HG02840 (cell line): ENCODE measurements at regions not wholly inside any gene's neighbourhood (a gene's known extent, or its start where the extent isn't known, plus 50 kb on each side); places are given as distances from the start of the nearest gene placed in this dataset.

ENCODE experiments used
- ATAC-seq: cut with Tn5 transposase; IDR thresholded peaks from one replicate; pipeline ENCODE4 v1.9.1; 2021; ENCODE audit warnings: mild to moderate bottlenecking, moderate library complexity, moderate number of reproducible peaks; ENCODE audit not compliant: unreplicated experiment, low FRiP score

DNA sequence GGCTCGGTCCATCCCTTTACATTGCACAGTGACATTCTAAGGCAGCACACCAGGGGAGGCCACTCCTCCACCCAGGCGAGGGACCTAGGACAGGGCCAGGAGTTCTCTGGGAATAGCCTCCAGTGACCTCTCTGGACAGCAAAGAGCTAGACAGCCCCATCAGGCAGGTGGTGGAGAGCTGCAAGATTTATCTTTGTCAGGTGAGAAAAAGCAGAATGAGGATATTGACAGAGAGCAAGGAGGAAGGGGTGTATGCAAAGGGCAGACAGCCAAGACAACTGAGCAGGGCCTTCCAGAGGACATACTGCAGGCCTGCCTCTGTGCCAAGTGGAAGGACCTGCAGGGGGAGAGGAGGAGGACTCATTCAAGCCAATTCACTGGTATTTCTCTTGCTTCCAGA, 112.4 kb upstream of the MAX start:
- no peak for ATAC-seq

DNA sequence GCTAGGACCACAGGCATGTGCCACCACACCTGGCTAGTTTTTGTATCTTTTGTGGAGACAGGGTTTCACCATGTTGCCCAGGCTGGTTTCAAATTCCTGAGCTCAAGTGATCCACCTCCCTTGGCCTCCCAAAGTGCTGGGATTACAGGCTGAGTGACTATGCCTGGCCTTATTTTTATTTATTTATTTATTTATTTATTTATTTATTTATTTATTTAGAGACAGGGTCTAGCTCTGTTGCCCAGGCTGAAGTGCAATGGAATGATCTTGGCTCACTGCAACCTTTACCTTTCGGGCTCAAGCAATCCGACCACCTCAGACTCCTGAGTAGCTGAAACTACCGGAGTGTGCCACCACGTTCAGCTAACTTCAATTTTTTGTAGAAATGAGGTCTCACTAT, 117.0 kb upstream of the MAX start:
- no peak for ATAC-seq

DNA sequence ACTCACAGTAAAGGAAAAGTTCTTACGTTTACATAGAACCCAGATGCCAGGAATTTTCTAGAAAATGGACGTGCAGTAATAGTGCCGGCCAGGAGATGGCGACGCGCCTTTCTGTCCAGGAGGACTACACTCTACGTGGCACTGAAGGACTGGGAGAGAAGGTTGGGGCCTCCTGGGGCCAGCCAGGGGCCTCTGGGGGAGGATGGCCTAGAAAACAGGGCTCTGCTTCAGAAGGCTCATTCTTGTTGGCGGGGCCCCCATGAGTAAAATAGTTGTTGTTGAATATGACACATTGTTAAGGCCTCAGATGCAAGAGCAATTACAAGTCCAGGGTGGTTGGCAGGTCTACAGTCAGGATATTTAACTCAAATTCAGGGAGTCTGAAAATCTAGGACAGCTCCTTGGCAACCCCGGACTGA, 120.1 kb upstream of the MAX start:
- no peak for ATAC-seq

DNA sequence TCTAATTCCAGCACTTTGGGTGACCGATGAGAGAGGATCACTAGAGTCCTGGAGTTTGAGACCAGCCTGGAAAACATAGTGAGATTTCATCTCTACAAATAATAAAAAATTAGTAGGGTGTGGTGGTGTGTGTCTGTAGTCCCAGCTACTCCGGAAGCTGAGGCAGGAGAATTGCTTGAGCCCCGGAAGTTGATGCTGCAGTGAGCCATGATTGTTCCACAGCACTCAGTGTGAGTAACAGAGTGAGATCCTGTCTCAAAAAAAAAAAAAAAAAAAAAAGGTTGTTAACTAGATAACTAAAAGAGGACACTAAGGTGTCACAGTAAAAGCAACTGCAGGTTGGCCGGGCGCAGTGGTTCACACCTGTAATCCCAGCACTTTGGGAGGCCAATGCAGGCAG, 121.3 kb upstream of the MAX start:
- no peak for ATAC-seq

DNA sequence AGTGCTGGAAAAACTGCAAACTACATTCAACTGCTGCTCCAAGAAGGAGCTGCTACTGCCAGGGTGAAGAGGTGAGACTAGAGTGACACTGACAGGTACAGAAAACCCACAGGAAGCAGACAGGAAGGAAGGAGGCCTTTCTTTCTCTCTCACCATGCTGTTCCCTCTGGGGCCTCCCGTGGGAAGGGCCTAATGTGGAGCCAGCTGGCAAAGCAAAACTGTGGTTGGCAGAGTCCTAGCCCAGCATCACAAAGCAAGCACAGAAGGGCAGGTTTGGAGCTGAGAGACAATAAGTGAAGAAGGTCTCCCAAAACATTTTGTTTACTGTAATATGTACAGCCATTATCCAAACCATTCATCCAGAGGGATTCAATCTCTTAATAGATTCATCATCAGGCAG, 122.5 kb upstream of the MAX start:
- no peak for ATAC-seq

DNA sequence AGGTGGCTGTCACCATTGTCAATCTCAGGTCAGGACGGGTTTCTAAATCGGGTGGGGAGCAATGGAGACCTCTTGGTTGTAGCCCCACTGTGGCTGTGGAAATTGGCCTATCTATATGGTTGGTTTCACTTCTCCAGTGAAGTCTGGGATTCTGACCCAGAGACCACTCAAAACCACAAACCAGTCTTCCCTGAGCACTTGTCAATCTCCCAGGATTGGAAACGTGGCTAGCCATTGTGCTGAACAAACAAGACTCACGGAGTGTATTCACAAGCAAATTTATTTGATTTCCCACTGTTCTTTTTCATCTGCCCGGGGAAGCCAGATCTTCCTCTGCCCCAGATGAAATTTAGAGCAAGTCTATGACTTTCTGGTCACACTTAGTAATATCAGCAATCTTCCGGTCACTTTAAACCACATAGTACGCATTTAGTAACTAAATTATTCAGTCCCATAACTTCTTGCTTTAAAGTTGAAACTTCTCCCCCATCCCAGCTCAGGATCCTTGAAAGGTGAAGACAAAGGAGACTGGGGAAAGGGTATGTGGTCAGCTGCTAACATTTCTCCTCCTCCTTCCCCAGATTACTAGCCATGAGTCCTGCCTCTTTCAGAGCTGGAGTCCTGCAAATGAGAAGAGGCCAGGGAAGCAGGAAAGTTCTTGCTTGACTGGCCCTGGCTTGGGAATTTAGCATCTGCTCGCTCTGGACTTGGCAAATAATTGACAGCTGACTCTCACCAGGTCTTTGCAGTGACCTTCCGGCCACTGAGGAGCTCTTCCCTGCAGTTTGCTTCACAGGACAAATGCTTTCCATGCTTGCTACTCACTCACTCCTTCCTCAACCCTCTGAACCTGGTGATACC, 123.2 kb upstream of the MAX start:
- no peak for ATAC-seq

DNA sequence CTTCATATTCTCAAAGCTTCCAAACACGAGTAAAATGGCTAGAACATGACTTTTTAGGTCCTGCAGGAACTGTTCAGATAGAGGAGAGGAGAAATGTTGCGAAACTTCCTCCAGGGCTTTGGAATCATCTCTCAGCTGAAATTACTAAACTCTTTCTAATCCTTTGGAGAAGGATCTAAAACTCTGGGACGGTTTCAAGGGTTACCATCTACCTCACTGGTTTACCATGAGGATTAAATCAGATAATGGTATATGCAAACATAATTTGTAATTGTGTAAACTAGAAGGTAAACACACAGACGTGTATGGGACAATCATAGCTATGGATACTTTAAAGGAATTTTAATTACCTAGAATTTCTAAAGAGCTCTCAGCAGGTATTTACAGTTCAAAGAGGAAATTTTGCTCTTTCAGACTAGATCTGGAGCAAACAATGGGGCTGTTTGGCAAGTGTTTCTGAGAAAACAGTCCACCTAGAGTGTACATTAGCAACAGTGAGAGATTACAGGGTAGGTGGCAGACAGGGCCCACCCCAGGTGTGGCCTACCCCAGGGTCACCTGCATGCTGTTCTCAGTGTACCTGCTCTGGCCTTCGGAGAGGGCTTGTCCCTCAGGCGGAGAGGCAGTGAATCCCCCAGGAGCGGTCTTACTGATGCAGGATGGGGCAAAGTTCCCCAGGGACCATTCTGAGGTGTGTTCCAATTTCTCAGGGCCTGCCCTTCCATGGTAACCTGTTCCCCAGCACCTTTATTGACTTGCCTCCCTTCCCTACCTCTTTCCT, 124.7 kb upstream of the MAX start:
- ATAC-seq = no peak

DNA sequence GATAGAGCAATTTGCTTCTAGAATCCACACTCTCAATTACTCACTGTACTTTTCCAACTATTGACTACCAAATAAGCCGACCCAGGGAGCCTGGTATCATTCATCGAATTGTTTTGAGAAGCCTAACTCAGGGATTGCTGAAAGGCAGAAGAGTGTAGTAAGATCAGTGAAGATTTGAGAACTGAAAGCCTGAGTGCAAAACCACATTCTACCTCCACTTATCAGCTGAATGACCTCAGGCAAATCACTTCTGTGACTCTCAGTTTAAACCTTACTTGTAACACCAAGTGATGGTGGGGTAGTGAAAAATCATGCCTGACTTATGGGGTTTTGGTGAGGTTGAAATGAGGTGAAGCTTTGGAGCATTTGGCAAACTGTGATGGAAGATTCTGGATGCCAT, 126.1 kb upstream of the MAX start:
- ATAC-seq = peak; percentile 91

DNA sequence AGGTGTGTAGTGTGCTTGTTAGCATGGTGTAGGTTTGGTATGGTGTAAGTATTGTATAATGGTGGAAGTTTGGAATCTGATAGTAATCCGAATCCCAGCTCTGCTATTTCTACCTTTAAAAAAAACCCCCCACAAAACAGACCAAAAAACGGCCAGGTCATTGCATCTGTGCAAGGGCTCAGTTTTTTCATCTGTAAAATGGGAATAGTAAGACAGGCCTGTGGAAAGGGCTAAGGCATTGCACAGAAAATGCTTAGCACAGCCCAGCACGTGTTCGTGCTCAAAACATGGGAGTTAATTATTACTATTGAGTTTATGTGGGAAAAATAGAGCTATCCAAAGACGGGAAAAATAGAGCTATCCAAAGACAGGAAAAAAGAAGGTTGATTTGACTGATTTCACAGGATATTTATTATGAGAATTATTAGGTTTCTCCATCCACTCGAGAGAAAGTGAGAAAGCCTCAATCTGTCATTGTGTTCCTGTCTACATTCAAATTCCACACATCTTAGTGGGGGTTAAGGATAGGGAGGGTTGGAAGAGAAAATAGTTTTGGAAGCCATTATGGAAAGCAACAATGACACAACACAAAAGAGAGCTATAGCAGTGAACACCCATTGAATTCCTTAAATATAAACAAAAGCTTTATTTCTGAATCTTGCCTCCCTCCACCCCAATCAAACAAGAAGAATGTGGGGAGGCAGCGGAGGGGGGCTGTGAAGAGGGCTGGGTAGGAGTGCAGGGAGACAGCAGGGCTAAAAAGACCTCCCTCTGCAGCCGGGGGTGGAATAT, 126.8 kb upstream of the MAX start:
- ATAC-seq = no peak

DNA sequence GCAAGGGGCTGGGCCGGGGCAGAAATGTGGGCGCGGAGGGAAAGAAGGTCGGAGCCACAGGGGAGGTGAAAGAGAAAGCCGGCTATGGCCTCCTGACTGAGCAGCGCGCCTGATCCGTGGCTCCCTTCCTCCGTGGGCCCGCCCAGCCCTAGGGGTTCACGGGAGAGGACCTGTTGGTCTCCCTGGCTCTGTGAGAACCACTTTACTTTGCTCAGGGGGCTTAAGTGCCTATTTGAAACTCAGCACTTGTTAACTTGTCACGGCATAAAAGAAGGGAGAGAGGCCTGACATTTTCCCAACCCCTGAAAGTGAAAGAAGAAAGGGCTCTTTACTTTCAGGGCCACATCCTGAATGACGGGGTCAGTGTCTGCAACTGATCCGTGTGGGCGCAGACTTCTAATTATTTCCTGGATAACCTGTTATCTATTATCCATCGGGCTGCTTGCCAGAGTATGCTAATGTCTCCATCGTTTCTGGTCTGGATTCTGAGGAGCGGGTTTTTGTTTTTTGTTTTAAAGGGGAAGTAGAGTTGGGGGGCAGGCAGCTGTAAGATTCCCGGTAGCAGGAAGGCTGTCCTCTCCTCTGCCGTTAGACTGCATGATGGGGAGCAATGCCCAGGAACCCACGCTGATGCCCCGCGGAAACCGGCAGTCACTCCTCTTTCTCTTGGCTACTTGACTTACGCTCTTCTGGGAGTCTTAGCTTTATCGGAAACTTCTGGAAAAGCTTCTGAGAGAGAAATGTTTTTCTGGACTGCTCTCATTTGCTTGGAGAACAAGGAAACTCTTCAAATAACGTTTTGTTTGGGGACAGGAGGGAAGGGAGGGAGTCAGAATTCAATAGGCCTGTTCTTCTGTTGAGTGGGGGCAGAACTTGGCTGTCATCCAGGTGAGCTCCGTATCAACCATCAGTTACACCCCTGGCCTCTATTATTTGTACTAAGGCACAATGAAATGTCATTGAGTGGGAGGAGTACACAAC, 127.7 kb upstream of the MAX start:
- no peak for ATAC-seq

DNA sequence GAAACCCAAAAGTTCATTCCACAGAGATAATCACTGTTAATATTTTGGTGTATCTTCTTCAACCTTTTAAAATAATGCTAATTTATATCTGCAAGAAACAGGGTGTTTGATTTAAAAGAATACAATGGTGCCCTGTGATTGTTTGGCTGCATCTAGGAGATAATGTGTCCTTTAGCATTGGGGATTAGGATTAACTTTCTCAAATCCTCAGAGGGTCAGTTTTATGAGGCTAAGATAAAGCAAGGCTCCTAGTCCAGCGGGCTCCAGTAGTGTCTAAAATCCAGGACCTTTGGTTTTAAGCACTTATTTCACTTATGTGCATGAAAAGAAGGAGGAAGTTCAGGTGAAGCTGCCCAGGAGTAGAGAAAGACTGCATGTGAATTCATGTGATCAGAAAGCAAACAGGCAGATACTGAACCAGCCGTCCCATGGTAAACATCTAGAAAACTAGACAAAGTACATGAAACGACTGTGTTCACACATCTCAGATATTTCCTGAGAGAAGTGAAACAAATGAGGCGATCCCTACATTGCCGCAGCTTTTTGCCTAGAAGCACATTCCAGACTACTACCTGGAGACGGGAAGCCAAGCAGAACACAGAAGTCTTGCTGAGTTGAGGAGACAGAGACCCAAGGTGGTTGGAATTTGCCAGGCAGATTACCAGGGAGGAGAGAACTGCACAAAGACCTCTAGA, 129.1 kb upstream of the MAX start:
- ATAC-seq = no peak

DNA sequence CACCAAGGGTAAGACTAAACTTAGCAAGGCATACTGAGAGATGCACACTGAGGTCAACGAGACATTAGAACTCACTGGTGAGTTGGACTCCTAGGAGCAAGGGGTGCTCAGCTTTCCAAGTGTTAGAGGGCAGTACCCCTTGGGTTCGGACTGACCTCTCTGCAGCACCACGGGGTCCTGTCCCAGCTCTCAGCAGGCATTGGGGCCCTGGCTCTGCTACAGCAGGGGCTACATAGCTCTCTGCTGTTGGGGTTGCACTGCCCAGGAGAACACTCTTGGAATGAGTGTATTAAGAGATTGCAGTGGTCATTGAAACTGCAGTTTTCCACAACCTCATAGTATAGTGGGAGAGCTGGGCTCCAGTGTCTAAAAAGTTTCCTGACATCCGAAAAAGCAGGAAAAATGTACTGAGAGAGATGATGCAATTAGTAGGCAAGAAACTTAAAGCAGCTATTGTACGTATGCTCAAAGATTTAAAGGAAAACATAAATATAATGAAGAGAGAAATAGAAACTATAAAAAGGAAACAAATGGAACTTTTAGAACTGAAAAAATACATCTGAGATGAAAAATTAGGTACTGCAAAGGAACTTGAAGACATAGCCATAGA, 132.5 kb upstream of the MAX start:
- no peak for ATAC-seq

DNA sequence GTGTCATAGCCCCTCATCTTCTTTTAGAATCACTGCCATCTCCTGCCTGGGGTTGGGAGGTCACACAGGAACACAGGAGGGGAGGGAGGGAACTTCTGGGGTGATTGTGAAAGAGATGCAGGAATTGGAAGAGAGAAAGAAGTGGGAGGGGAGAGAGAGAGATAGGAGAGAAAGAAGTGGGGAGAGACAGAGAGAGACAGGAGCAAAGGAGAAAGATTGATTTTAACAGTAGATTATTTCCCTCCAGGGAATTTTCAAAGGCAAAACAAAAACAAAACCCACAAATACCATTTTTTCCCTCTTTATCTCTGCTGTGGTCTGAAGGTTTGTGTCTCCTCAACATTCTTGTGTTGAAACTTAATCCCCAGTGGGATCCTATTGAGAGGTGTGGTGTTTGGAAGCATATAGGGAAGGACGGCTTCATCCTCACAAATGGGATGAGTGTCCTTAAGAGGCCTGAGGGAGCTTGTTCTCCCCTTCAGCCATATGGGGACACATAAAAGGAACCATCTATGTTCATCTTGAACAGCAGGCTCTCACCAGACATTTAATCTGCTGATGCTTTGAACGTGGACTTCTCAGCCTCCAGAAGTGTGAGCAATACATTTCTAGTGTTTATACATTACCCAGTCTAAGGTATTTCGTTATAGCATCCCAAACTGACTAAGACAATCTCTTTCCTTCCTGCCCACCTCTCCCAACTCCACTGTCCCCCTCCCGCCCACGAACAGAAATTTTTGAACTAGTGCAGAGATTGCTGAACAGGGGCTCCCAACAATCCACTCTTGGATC, 134.9 kb upstream of the MAX start:
- ATAC-seq = no peak

DNA sequence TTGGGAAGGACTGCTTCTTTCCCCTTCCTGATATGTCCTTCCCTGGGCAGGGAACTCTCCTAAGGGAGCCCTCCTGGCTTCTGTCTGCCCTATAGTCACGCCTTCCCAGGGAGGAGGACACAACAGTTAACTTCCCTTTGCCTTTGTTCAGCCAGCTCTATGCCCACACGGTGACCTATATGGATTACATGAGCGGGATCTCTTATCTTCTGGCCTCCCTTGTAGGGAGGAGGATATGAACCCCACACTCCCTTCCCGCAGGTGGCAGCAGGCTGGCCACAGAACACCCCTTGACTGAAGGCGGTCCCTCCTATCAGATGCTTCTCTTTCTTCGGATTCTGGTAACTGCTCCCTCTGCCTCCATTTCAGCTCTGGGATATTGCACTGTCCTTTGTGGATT, 135.6 kb upstream of the MAX start:
- no peak for ATAC-seq

DNA sequence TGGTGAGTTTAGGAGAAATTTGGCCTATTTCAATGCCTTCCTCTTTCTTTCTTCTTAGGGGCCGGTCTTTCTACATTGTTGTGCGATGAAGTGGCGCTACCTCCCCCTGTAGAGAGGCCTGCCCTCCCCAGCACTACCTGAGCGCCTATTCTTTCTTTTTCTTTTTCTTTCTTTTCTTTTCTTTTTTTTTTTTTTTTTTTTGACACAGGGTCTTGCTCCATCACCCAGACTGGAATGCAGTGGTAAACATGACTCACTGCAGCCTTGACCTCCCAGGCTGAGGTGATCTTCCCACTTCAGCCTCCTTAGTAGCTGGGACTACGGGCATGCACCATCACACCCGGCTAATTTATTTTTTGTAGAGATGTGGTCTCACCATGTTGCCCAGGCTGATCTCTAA, 136.1 kb upstream of the MAX start:
- ATAC-seq = no peak

DNA sequence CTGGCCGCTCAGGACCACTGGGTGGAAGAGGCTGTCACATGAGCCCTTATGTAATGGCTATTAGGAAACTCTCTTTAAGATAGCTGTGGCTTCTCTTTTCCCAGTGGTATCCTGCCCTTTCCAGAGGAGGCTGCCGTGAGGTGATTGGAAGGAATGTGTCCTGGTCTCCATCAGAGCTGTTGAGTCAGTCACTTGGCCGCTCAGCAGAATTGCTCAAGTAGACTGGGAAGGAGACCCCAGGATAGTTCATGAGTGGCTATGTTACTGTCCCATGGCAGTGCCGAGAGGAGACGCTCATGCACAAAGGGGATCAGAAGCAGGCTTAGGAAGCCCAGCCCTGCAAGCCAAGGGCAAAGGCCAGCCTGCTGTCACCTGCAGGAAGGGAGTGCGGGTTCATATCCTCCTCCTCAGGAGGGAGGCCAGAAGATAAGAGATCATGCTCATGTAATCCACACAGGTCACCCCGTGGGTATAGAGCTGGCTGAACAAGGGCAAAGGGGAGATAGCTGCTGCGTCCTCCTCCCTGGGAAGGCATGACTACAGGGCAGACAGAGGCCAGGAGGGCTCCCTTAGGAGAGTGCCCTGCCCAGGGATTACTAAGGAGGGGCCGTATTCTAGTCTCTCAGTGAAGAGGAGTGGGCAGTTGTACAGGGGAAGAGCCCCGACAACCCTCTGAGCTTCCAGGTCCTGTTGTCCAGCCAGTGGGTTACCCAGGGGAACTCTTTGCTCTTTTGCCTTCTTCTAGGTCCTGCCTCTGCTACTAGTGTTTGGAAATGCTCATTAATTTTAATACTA, 137.0 kb upstream of the MAX start:
- no peak for ATAC-seq

DNA sequence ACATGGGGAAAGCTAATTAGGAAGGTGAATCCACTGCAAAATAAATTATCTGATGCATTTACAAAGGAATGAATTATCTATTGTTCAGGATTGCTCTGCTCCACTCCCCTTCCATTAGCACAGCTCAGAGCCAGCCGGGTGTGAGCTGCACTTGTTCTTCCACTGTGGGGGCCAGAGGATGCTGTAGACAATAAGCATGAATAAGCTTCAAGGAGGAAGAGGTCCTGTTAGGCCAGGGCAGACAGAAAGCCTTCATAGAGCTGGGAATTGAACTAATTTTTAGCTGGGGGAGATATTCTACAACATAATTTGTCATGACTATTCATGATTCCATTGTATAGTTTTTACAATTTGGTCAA, 137.6 kb upstream of the MAX start:
- no peak for ATAC-seq
